MM.1S (cell line): ENCODE measurements at regions not wholly inside any gene's neighbourhood (a gene's known extent, or its start where the extent isn't known, plus 50 kb on each side); places are given as distances from the start of the nearest gene placed in this dataset.

Experiments
- DNase-seq: peaks from one replicate; pipeline ENCODE4 v3.0.0-alpha.2; 2015
- H2AFZ ChIP-seq: fragments of 300-600 bp; sonication (generic); 2 replicates; pipeline ENCODE4 v1.6.0; 2016; ENCODE audit warnings: antibody characterized with exemption, low read length
- H3F3A ChIP-seq: fragments of 300-600 bp; sonication (generic); 2 replicates; pipeline ENCODE4 v1.6.1; 2016; ENCODE audit warnings: mild to moderate bottlenecking, antibody characterized with exemption, low read length, moderate library complexity, mixed read lengths; ENCODE audit not compliant: insufficient read depth
- H3K27ac ChIP-seq: fragments of 300-600 bp; sonication (generic); 2 replicates; pipeline ENCODE4 v1.5.1; 2016; ENCODE audit warnings: mild to moderate bottlenecking, low read length
- H3K27me3 ChIP-seq: fragments of 300-600 bp; sonication (generic); replicated peaks from 2 replicates; pipeline ENCODE4 v1.6.0; 2016; ENCODE audit warnings: low read length; ENCODE audit not compliant: insufficient read depth
- H3K36me3 ChIP-seq: fragments of 300-600 bp; sonication (generic); replicated peaks from 2 replicates; pipeline ENCODE4 v1.6.1; 2016; ENCODE audit warnings: mild to moderate bottlenecking, low read length, mixed read lengths; ENCODE audit not compliant: insufficient read depth
- H3K4me1 ChIP-seq: fragments of 300-600 bp; sonication (generic); 2 replicates; pipeline ENCODE4 v1.6.1; 2016; ENCODE audit warnings: low read length, mixed read lengths
- H3K4me2 ChIP-seq: fragments of 300-600 bp; sonication (generic); 2 replicates; pipeline ENCODE4 v1.6.0; 2016; ENCODE audit warnings: low read depth, low read length
- H3K4me3 ChIP-seq: fragments of 300-600 bp; sonication (generic); 2 replicates; pipeline ENCODE4 v1.5.1; 2016; ENCODE audit warnings: low read length, mixed read lengths
- H3K79me2 ChIP-seq: fragments of 300-600 bp; sonication (generic); 2 replicates; pipeline ENCODE4 v1.6.1; 2016; ENCODE audit warnings: mixed run types, low read length, mixed read lengths
- H3K9ac ChIP-seq: fragments of 300-600 bp; sonication (generic); 2 replicates; pipeline ENCODE4 v1.6.1; 2016; ENCODE audit warnings: low read length, mixed read lengths
- H3K9me2 ChIP-seq: fragments of 300-600 bp; sonication (generic); replicated peaks from 2 replicates; pipeline ENCODE4 v1.6.1; 2016; ENCODE audit warnings: mild to moderate bottlenecking, low read length, mixed read lengths; ENCODE audit not compliant: insufficient read depth
- H3K9me3 ChIP-seq: fragments of 300-600 bp; sonication (generic); replicated peaks from 2 replicates; pipeline ENCODE4 v1.6.1; 2016; ENCODE audit warnings: mild to moderate bottlenecking, low read length, mixed read lengths; ENCODE audit not compliant: insufficient read depth
- H4K20me1 ChIP-seq: fragments of 300-600 bp; sonication (generic); 2 replicates; pipeline ENCODE4 v1.6.1; 2016; ENCODE audit warnings: mild to moderate bottlenecking, low read length, moderate library complexity, mixed read lengths; ENCODE audit not compliant: insufficient read depth
- EZH2 ChIP-seq: fragments of 300-600 bp; sonication (generic); optimal IDR thresholded peaks from 2 replicates; pipeline ENCODE3; 2017; ENCODE audit warnings: low read depth, mild to moderate bottlenecking, antibody characterized with exemption, low read length, mixed read lengths
- EZH2phosphoT487 ChIP-seq: fragments of 300-600 bp; sonication (generic); IDR thresholded peaks from 2 replicates; pipeline ENCODE4 v1.6.1; 2018; ENCODE audit warnings: antibody characterized with exemption, low read length
- TF ChIP-seq, protein P1 (sequence below): fragments of 300-600 bp; sonication (generic); IDR thresholded peaks from 2 replicates; pipeline ENCODE4 v1.5.1; 2016; ENCODE audit warnings: antibody characterized with exemption, low read length, mixed read lengths

- Histone ChIP-seq H3K9me2 (no peaks in the 10 kb centered on the region), H3K79me2 (no peaks in the 10 kb centered on the region), H2AFZ (no peak overlapping the region), H4K20me1 (no peaks in the 10 kb centered on the region), H3K36me3 (no peaks in the 10 kb centered on the region), H3K9ac (no peak overlapping the region), H3F3A (no peaks in the 10 kb centered on the region), H3K4me1 (no peaks in the 10 kb centered on the region), H3K4me3 (no peak overlapping the region), H3K27me3 (no peaks in the 10 kb centered on the region), H3K27ac (no peak overlapping the region), H3K9me3 (no peaks in the 10 kb centered on the region), H3K4me2 (no peak overlapping the region)
- no peak for DNase-seq
- TF ChIP-seq EZH2phosphoT487 (no peak), EZH2 (no peak)
- TF ChIP-seq, protein P1, sequence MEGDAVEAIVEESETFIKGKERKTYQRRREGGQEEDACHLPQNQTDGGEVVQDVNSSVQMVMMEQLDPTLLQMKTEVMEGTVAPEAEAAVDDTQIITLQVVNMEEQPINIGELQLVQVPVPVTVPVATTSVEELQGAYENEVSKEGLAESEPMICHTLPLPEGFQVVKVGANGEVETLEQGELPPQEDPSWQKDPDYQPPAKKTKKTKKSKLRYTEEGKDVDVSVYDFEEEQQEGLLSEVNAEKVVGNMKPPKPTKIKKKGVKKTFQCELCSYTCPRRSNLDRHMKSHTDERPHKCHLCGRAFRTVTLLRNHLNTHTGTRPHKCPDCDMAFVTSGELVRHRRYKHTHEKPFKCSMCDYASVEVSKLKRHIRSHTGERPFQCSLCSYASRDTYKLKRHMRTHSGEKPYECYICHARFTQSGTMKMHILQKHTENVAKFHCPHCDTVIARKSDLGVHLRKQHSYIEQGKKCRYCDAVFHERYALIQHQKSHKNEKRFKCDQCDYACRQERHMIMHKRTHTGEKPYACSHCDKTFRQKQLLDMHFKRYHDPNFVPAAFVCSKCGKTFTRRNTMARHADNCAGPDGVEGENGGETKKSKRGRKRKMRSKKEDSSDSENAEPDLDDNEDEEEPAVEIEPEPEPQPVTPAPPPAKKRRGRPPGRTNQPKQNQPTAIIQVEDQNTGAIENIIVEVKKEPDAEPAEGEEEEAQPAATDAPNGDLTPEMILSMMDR, result no peak
Measured at GRCh38 chr14:97798176-97798575, 1001.0 kb downstream of the VRK1 start.

DNA sequence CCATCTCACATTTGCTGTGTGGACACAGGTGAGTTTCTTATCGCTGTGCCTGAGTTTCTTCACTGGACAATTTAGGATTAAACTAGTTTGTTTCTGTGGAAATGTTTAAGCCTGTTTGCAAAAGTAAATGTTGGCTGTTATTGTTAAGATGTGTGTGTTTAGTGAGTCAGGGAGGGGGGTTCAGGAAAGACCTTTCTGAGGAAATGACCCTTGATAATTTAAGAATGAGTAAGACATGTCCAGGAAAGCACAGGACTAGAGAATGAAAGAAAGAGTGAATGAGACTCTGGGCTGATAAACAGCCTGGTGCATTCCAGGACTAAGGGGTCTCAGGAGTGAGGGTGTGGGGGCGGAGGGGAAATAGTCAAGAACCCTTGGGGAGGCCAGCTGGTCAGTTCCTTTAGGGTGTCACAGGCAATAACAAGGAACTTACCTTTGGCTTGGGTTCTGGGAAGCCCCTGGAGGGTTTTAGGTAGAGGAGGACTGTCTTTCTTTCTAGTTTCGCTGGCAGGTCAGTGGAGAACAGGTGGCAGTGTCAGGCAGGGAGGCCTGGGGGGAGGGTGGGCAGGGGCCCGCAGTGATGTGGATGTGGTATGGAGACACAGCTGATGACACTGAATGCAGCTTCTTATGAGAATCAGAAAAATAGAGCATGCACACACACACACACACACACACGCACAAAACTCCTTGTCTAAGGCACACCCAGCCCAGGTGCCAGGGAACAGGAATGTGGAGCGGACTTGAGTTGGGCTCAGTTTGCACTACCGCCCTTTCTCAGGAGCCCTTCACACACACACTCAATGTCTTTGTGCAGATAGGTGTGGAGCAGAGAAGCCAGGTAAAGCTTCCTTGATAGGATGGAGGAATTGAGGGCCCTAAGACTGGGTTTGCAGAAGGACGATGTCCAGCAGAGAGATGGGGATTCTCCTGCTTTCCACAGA, 1005.5 kb downstream of the VRK1 start:
- H3K9ac ChIP-seq, result no peak overlapping the region
- no peak overlapping the region for H3K27ac ChIP-seq
- TF ChIP-seq, protein P1, result no peak
- no peak for TF ChIP-seq EZH2phosphoT487
- TF ChIP-seq EZH2, result no peak
- H3K79me2 ChIP-seq, result no peaks in the 10 kb centered on the region
- H3K36me3 ChIP-seq, result no peaks in the 10 kb centered on the region
- H2AFZ ChIP-seq, result no peak overlapping the region
- H3K9me2 ChIP-seq, result no peaks in the 10 kb centered on the region
- H3K27me3 ChIP-seq, result no peaks in the 10 kb centered on the region
- no peak for DNase-seq
- H3K4me3 ChIP-seq, result no peak overlapping the region
- H3K4me2 ChIP-seq, result no peak overlapping the region
- H3F3A ChIP-seq, result no peaks in the 10 kb centered on the region
- H4K20me1 ChIP-seq, result no peaks in the 10 kb centered on the region
- no peaks in the 10 kb centered on the region for H3K4me1 ChIP-seq
- no peaks in the 10 kb centered on the region for H3K9me3 ChIP-seq

DNA sequence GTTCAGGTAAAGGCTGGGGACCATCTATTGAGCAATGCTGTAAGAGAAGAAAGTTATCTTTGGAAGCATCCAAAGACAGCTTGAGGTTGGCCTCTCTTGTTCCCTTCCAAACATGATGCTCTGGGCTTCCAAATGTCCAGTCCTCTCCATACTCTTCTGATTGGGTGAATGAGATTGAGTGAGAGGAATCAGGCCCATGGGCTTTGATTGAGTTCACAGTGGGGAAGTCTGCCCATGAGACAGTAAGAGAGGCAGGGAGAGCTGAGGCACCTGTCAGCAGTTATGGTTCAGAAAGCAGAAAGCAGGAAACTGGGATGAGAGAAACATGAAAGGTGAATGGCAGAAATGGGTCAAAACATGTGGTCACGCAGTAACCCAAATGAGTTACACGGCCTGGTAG, 1006.9 kb downstream of the VRK1 start:
- H3K36me3 ChIP-seq, result no peaks in the 10 kb centered on the region
- DNase-seq, result no peak

More for the DNA sequence above, 1006.9 kb downstream of the VRK1 start:
- Histone ChIP-seq H3K27ac (no peak overlapping the region), H3F3A (no peaks in the 10 kb centered on the region), H3K79me2 (no peaks in the 10 kb centered on the region), H2AFZ (no peak overlapping the region), H3K4me3 (no peak overlapping the region), H3K4me1 (no peaks in the 10 kb centered on the region), H3K4me2 (no peak overlapping the region), H4K20me1 (no peaks in the 10 kb centered on the region), H3K27me3 (no peaks in the 10 kb centered on the region), H3K9ac (no peak overlapping the region), H3K9me3 (no peaks in the 10 kb centered on the region), H3K9me2 (no peaks in the 10 kb centered on the region)
- TF ChIP-seq, protein P1, result no peak
- TF ChIP-seq EZH2phosphoT487 (no peak), EZH2 (no peak)
